GM10248 (cell line): ENCODE measurements at regions not wholly inside any gene's neighbourhood (a gene's known extent, or its start where the extent isn't known, plus 50 kb on each side); places are given as distances from the start of the nearest gene placed in this dataset.
"Not testable (repeated sequence)": the region's sequence is repeated elsewhere in the genome, so short reads cannot be mapped to it uniquely, and the experiment has no call there.

Experiments
- CTCF ChIA-PET: fragments of 300-600 bp; sonication (Branson Sonifier 250); formaldehyde crosslinking; extraction: SDS; loops from one replicate; lab custom pipeline; 2021; ENCODE audit warnings: antibody characterized with exemption; lab: Yijun Ruan, JAX
- POLR2A ChIA-PET: fragments of 350-650 bp; sonication (Branson Sonifier 250); formaldehyde crosslinking; extraction: SDS; loops from one replicate; lab custom pipeline; 2020; ENCODE audit warnings: antibody characterized with exemption; lab: Yijun Ruan, JAX
- DNase-seq: peaks from one replicate; pipeline ENCODE4 v3.0.0; 2012; ENCODE audit errors: extremely low spot score
- CTCF ChIP-seq: IDR thresholded peaks from 2 replicates; pipeline ENCODE4 v1.5.1; 2012; ENCODE audit warnings: mild to moderate bottlenecking, low read depth; ENCODE audit errors: extremely low read depth, missing control alignments, control extremely low read depth

GRCh38 chrX:34343001-34343400, 210.9 kb upstream of the FAM47A start:
- no peak for TF ChIP-seq CTCF
- CTCF ChIA-PET = no interaction called here
- POLR2A ChIA-PET = no interaction called here
- DNase-seq = no peak

GRCh38 chrX:34341814-34342213, 209.7 kb upstream of the FAM47A start:
- CTCF ChIA-PET = no interaction called here
- DNase-seq = no peak
- POLR2A ChIA-PET = no interaction called here
- TF ChIP-seq CTCF = no peak

GRCh38 chrX:34341258-34341657, 209.1 kb upstream of the FAM47A start:
- POLR2A ChIA-PET = no interaction called here
- TF ChIP-seq CTCF = no peak
- CTCF ChIA-PET = interaction anchor here (1.0 kb wide), 2 partner anchors 12 to 907 kb away, joined by 3 read pairs; no protein-coding TSS in a partner anchor
- DNase-seq = no peak

- CTCF ChIA-PET = no interaction called here
These were observed 205.9 kb upstream of the FAM47A start for GRCh38 chrX:34338046-34338445.

GRCh38 chrX:34335376-34335775, 203.3 kb upstream of the FAM47A start:
- DNase-seq, POLR2A ChIA-PET, CTCF ChIA-PET: not testable (repeated sequence)

More at GRCh38 chrX:34338046-34338445, 205.9 kb upstream of the FAM47A start:
- TF ChIP-seq CTCF = no peak
- POLR2A ChIA-PET = no interaction called here
- DNase-seq = no peak

- ChIA-PET CTCF (no interaction called here), POLR2A (no interaction called here)
- no peak for DNase-seq
- no peak for TF ChIP-seq CTCF
These were observed 200.2 kb upstream of the FAM47A start for GRCh38 chrX:34332334-34332733.

GRCh38 chrX:34325460-34325859, 193.3 kb upstream of the FAM47A start:
- TF ChIP-seq CTCF = no peak
- ChIA-PET CTCF (no interaction called here), POLR2A (no interaction called here)
- no peak for DNase-seq

GRCh38 chrX:34320424-34320823, 188.3 kb upstream of the FAM47A start:
- CTCF ChIA-PET, DNase-seq, POLR2A ChIA-PET: not testable (repeated sequence)
